Fibroblast of lung (primary cell): ENCODE measurements at regions not wholly inside any gene's neighbourhood (a gene's known extent, or its start where the extent isn't known, plus 50 kb on each side); places are given as distances from the start of the nearest gene placed in this dataset.

Experiments
- DNase-seq, 2 donors: peaks; one replicate each; pipeline versions ENCODE4 v3.0.0 to v3.0.0-alpha.2; 2010; ENCODE audit warnings: low read depth in 2 of 2
- H2AFZ ChIP-seq: 2 replicates; pipeline ENCODE4 v1.5.1; 2012; ENCODE audit warnings: low read length, control low read depth, inconsistent platforms
- H3K27ac ChIP-seq: 2 replicates; pipeline ENCODE4 v1.5.1; 2011; ENCODE audit warnings: low read length, control low read depth; ENCODE audit not compliant: insufficient read depth
- H3K27me3 ChIP-seq: 2 replicates; pipeline ENCODE4 v1.5.1; 2011; ENCODE audit warnings: mild to moderate bottlenecking, low read length; ENCODE audit not compliant: control insufficient read depth, insufficient read depth
- H3K36me3 ChIP-seq: 2 replicates; pipeline ENCODE4 v1.5.1; 2011; ENCODE audit warnings: low read length; ENCODE audit not compliant: control insufficient read depth, insufficient read depth
- H3K4me1 ChIP-seq: 2 replicates; pipeline ENCODE4 v1.5.1; 2011; ENCODE audit warnings: low read length; ENCODE audit not compliant: control insufficient read depth, insufficient read depth; ENCODE audit errors: extremely low read depth
- H3K4me2 ChIP-seq: 2 replicates; pipeline ENCODE4 v1.5.1; 2011; ENCODE audit warnings: low read length, control low read depth; ENCODE audit not compliant: insufficient read depth; ENCODE audit errors: extremely low read depth
- H3K4me3 ChIP-seq, 4 experiments: fragments of 200-600 bp in 1 of 4; sonication (generic) in 1 of 4; replicated peaks in 1 of 4; 2 replicates each; pipeline ENCODE4 v1.5.1; 2011 to 2016; ENCODE audit warnings: low read length in 4 of 4, low read depth in 3 of 4, mild to moderate bottlenecking in 3 of 4, control low read depth in 2 of 4, inconsistent platforms in 1 of 4, mixed read lengths in 1 of 4; ENCODE audit not compliant: insufficient read depth in 1 of 4; ENCODE audit errors: control extremely low read depth in 1 of 4
- H3K79me2 ChIP-seq: 2 replicates; pipeline ENCODE4 v1.5.1; 2012; ENCODE audit warnings: mild to moderate bottlenecking, low read length, inconsistent platforms; ENCODE audit not compliant: control insufficient read depth, insufficient read depth
- H3K9ac ChIP-seq: 2 replicates; pipeline ENCODE4 v1.5.1; 2011; ENCODE audit warnings: mild to moderate bottlenecking, low read length, control low read depth; ENCODE audit not compliant: insufficient read depth
- H3K9me3 ChIP-seq: 2 replicates; pipeline ENCODE4 v1.5.1; 2012; ENCODE audit warnings: low read depth, low read length; ENCODE audit not compliant: control insufficient read depth, insufficient read depth
- H4K20me1 ChIP-seq: 2 replicates; pipeline ENCODE4 v1.5.1; 2011; ENCODE audit warnings: low read length; ENCODE audit not compliant: control insufficient read depth, insufficient read depth; ENCODE audit errors: extremely low read depth
- CTCF ChIP-seq, 2 donors: IDR thresholded peaks in 1 of 2; conservative IDR thresholded peaks in 1 of 2; 1 replicate in 1 of 2; 2 replicates in 1 of 2; pipeline ENCODE4 v1.5.1; 2011 to 2012; ENCODE audit warnings: low read length in 2 of 2, control low read depth in 1 of 2, inconsistent platforms in 1 of 2, low read depth in 1 of 2, mild to moderate bottlenecking in 1 of 2
- EZH2 ChIP-seq: IDR thresholded peaks from 2 replicates; pipeline ENCODE4 v1.5.1; 2012; ENCODE audit warnings: low read length, control low read depth, mild to moderate bottlenecking; ENCODE audit errors: missing control alignments

- Histone ChIP-seq H3K9me3 (no peaks in the 10 kb centered on the region), H2AFZ (no peak overlapping the region), H3K27ac (no peak overlapping the region), H3K4me3 (no peak overlapping the region), H3K27me3 (no peaks in the 10 kb centered on the region), H3K4me1 (no peaks in the 10 kb centered on the region), H3K9ac (no peak overlapping the region), H3K79me2 (no peaks in the 10 kb centered on the region), H3K4me2 (no peak overlapping the region), H4K20me1 (no peaks in the 10 kb centered on the region), H3K36me3 (no peaks in the 10 kb centered on the region)
- no peak for DNase-seq
- no peak for TF ChIP-seq EZH2
Measured at GRCh38 chr2:184268900-184269477, 329.3 kb upstream of the ZNF804A start.

- H3K36me3 ChIP-seq = no peaks in the 10 kb centered on the region
- H3K9ac ChIP-seq = no peak overlapping the region
- H4K20me1 ChIP-seq = no peaks in the 10 kb centered on the region
- no peak for TF ChIP-seq EZH2
- no peak for TF ChIP-seq CTCF (conservative IDR thresholded peaks at IDR 0.05 in 1 of 2, IDR thresholded peaks at IDR 0.05 in 1 of 2; ENCODE audit: low read depth in 1 of 2, low read length in 2 of 2)
- no peak overlapping the region for H2AFZ ChIP-seq
- no peaks in the 10 kb centered on the region for H3K9me3 ChIP-seq
- H3K4me2 ChIP-seq = no peak overlapping the region
- no peaks in the 10 kb centered on the region for H3K79me2 ChIP-seq
- no peak for DNase-seq
- no peak overlapping the region for H3K4me3 ChIP-seq
- H3K27me3 ChIP-seq = no peaks in the 10 kb centered on the region
- no peak overlapping the region for H3K27ac ChIP-seq
- no peaks in the 10 kb centered on the region for H3K4me1 ChIP-seq
Measured at GRCh38 chr2:184270660-184271059, 327.7 kb upstream of the ZNF804A start.

GRCh38 chr2:184272056-184272455 is 326.3 kb upstream of the ZNF804A start:
- H2AFZ ChIP-seq = no peak overlapping the region
- H3K36me3 ChIP-seq = no peaks in the 10 kb centered on the region
- no peak for TF ChIP-seq CTCF (conservative IDR thresholded peaks at IDR 0.05 in 1 of 2, IDR thresholded peaks at IDR 0.05 in 1 of 2; ENCODE audit: low read depth in 1 of 2, low read length in 2 of 2)
- no peak for TF ChIP-seq EZH2
- H4K20me1 ChIP-seq = no peaks in the 10 kb centered on the region
- H3K4me3 ChIP-seq = no peak overlapping the region
- no peaks in the 10 kb centered on the region for H3K79me2 ChIP-seq
- no peaks in the 10 kb centered on the region for H3K4me1 ChIP-seq
- no peak for DNase-seq
- H3K9ac ChIP-seq = no peak overlapping the region
- no peak overlapping the region for H3K27ac ChIP-seq
- no peak overlapping the region for H3K4me2 ChIP-seq
- H3K27me3 ChIP-seq = no peaks in the 10 kb centered on the region
- no peaks in the 10 kb centered on the region for H3K9me3 ChIP-seq
